CD14-positive monocyte (primary cell): ENCODE measurements at regions not wholly inside any gene's neighbourhood (a gene's known extent, or its start where the extent isn't known, plus 50 kb on each side); places are given as distances from the start of the nearest gene placed in this dataset.

Source experiments
- DNase-seq, 3 donors: peaks; one replicate each; pipeline ENCODE4 v3.0.0-alpha.2; 2011 to 2022
- H2AFZ ChIP-seq: 2 replicates; pipeline ENCODE4 v1.6.0; 2012; ENCODE audit warnings: mild to moderate bottlenecking, low read depth, low read length, inconsistent platforms; ENCODE audit not compliant: insufficient read depth, poor library complexity, severe bottlenecking
- H3K27ac ChIP-seq, 2 donors: 1 replicate in 1 of 2; 2 replicates in 1 of 2; pipeline ENCODE4 v1.5.1; 2012 to 2013; ENCODE audit warnings: low read length in 2 of 2, control low read depth in 1 of 2, inconsistent platforms in 1 of 2, low read depth in 1 of 2, mild to moderate bottlenecking in 1 of 2
- H3K27me3 ChIP-seq, 2 donors: one replicate each; pipeline versions ENCODE4 v1.6.0 to v1.6.1; 2011 to 2013; ENCODE audit warnings: low read length in 2 of 2; ENCODE audit not compliant: control insufficient read depth in 2 of 2, insufficient read depth in 2 of 2
- H3K36me3 ChIP-seq, 2 donors: replicated peaks in 1 of 2; 1 replicate in 1 of 2; 2 replicates in 1 of 2; pipeline versions ENCODE4 v1.5.1 to v1.6.1; 2012 to 2013; ENCODE audit warnings: low read length in 2 of 2, control low read depth in 1 of 2, inconsistent platforms in 1 of 2, mild to moderate bottlenecking in 1 of 2; ENCODE audit not compliant: insufficient read depth in 2 of 2, control insufficient read depth in 1 of 2
- H3K4me1 ChIP-seq, 2 donors: 1 replicate in 1 of 2; 2 replicates in 1 of 2; pipeline versions ENCODE4 v1.5.1 to v1.6.1; 2012 to 2013; ENCODE audit warnings: low read length in 2 of 2, control low read depth in 1 of 2, inconsistent platforms in 1 of 2, mild to moderate bottlenecking in 1 of 2, moderate library complexity in 1 of 2; ENCODE audit not compliant: insufficient read depth in 2 of 2, control insufficient read depth in 1 of 2
- H3K4me2 ChIP-seq: replicated peaks from 2 replicates; pipeline ENCODE3; 2012; ENCODE audit warnings: low read length, moderate library complexity, mild to moderate bottlenecking; ENCODE audit not compliant: poor library complexity, severe bottlenecking; ENCODE audit errors: extremely low read depth
- H3K4me3 ChIP-seq, 3 experiments: fragments of 200-600 bp in 1 of 3; sonication (generic) in 1 of 3; replicated peaks in 1 of 3; 1 replicate in 2 of 3; 2 replicates in 1 of 3; pipeline ENCODE4 v1.5.1; 2011 to 2013; ENCODE audit warnings: low read length in 3 of 3, mild to moderate bottlenecking in 3 of 3, control low read depth in 2 of 3, low read depth in 2 of 3, inconsistent platforms in 1 of 3, moderate library complexity in 1 of 3
- H3K79me2 ChIP-seq: 2 replicates; pipeline ENCODE4 v1.6.0; 2012; ENCODE audit warnings: mild to moderate bottlenecking, control low read depth, inconsistent platforms, low read length, moderate library complexity; ENCODE audit not compliant: insufficient read depth
- H3K9ac ChIP-seq: 2 replicates; pipeline ENCODE4 v1.6.0; 2017; ENCODE audit warnings: low read length, mild to moderate bottlenecking; ENCODE audit not compliant: insufficient read depth, poor library complexity, severe bottlenecking
- H3K9me3 ChIP-seq, 2 donors: replicated peaks in 1 of 2; 1 replicate in 1 of 2; 2 replicates in 1 of 2; pipeline versions ENCODE4 v1.5.1 to v1.6.1; 2012 to 2013; ENCODE audit warnings: low read length in 2 of 2, control low read depth in 1 of 2; ENCODE audit not compliant: control insufficient read depth in 1 of 2, insufficient read depth in 1 of 2
- H4K20me1 ChIP-seq: 2 replicates; pipeline ENCODE4 v1.6.0; 2012; ENCODE audit warnings: mild to moderate bottlenecking, low read length, control low read depth, moderate library complexity; ENCODE audit not compliant: insufficient read depth
- H3K27ac Mint-ChIP-seq, 7 donors: one replicate each; pipeline ENCODE4 v1.8.0; 2020; ENCODE audit warnings: mild to moderate bottlenecking in 7 of 7, mixed read lengths in 7 of 7, moderate library complexity in 6 of 7, inconsistent platforms in 2 of 7
- H3K27me3 Mint-ChIP-seq, 3 donors: one replicate each; pipeline ENCODE4 v1.8.0; 2021 to 2022; ENCODE audit warnings: low read depth in 3 of 3, mild to moderate bottlenecking in 3 of 3, mixed read lengths in 3 of 3, moderate library complexity in 3 of 3, inconsistent platforms in 1 of 3
- H3K36me3 Mint-ChIP-seq, 2 donors: one replicate each; pipeline ENCODE4 v1.8.0; 2020; ENCODE audit warnings: mixed read lengths in 2 of 2, inconsistent platforms in 1 of 2, mild to moderate bottlenecking in 1 of 2
- H3K4me1 Mint-ChIP-seq: one replicate; pipeline ENCODE4 v1.8.0; 2020; ENCODE audit warnings: mild to moderate bottlenecking, mixed read lengths
- H3K4me3 Mint-ChIP-seq, 2 donors: one replicate each; pipeline ENCODE4 v1.8.0; 2020; ENCODE audit warnings: mild to moderate bottlenecking in 2 of 2, mixed read lengths in 2 of 2, moderate library complexity in 1 of 2
- H3K9me3 Mint-ChIP-seq, 7 donors: one replicate each; pipeline ENCODE4 v1.8.0; 2020 to 2022; ENCODE audit warnings: mixed read lengths in 7 of 7, mild to moderate bottlenecking in 6 of 7, moderate library complexity in 6 of 7, inconsistent platforms in 2 of 7
- WGBS: methylation state at CpG from one replicate; pipeline ENCODE4 v1.1.5; 2013; ENCODE audit warnings: missing lambda C conversion rate; ENCODE audit not compliant: insufficient coverage; 5-methylcytosine and 5-hydroxymethylcytosine counted together
- intact Hi-C, 2 donors: fragments of 100-400 bp; cut with micrococcal nuclease; formaldehyde crosslinking; loops; one replicate each; pipeline versions ENCODE4 v1.15.0 to v1.15.1; 2023
- TF ChIP-seq, protein P1 (sequence below): fragments of 200-600 bp; IDR thresholded peaks from one replicate; pipeline ENCODE4 v1.8.0; 2022; ENCODE audit warnings: antibody characterized with exemption, mild to moderate bottlenecking

DNA sequence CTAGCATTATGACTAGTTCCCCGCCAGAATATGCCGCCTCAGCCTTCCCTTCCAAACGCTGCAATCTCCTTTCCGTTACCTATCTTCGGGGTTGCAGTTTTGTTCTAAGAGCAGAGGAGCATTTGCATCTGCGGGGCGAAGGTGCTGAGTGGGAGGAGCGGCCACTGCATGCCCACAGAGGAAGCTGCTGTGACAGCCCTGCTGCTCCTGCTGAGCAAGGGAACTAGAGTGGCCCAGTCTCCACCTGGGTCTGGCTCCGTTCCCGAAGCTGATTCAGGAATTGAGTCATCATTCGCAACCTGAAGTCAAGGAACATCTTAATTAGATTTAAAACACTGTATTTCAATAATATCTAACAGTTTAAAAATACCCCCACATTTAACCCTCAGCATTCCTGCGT, 98.2 kb upstream of the TJP1 start:
- intact Hi-C loops: no loop called here
- peaks cover 2 to 5% of the 10 kb centered on the region in 2 donors for H3K27me3 ChIP-seq
- no peak overlapping the region for H3K4me3 ChIP-seq
- no peaks in the 10 kb centered on the region for H3K4me1 Mint-ChIP-seq
- no peaks in the 10 kb centered on the region for H3K9me3 Mint-ChIP-seq
- no peak overlapping the region for H3K4me3 Mint-ChIP-seq
- H2AFZ ChIP-seq: no peak overlapping the region
- H3K27ac Mint-ChIP-seq: no peak overlapping the region
- H3K4me2 ChIP-seq: no peak overlapping the region
- no peaks in the 10 kb centered on the region for H3K36me3 ChIP-seq
- peaks cover 3 to 30% (median 20%) of the 10 kb centered on the region in 3 donors for H3K27me3 Mint-ChIP-seq
- no peaks in the 10 kb centered on the region for H3K9me3 ChIP-seq
- H4K20me1 ChIP-seq: no peaks in the 10 kb centered on the region
- no peak overlapping the region for H3K27ac ChIP-seq
- H3K9ac ChIP-seq: no peak overlapping the region
- TF ChIP-seq, protein P1, sequence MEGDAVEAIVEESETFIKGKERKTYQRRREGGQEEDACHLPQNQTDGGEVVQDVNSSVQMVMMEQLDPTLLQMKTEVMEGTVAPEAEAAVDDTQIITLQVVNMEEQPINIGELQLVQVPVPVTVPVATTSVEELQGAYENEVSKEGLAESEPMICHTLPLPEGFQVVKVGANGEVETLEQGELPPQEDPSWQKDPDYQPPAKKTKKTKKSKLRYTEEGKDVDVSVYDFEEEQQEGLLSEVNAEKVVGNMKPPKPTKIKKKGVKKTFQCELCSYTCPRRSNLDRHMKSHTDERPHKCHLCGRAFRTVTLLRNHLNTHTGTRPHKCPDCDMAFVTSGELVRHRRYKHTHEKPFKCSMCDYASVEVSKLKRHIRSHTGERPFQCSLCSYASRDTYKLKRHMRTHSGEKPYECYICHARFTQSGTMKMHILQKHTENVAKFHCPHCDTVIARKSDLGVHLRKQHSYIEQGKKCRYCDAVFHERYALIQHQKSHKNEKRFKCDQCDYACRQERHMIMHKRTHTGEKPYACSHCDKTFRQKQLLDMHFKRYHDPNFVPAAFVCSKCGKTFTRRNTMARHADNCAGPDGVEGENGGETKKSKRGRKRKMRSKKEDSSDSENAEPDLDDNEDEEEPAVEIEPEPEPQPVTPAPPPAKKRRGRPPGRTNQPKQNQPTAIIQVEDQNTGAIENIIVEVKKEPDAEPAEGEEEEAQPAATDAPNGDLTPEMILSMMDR: no peak
- H3K36me3 Mint-ChIP-seq: no peaks in the 10 kb centered on the region
- no peaks in the 10 kb centered on the region for H3K4me1 ChIP-seq
- no peaks in the 10 kb centered on the region for H3K79me2 ChIP-seq
- WGBS: 11% methylated on average over 3 of the region's 12 CpGs
- DNase-seq: no peak

DNA sequence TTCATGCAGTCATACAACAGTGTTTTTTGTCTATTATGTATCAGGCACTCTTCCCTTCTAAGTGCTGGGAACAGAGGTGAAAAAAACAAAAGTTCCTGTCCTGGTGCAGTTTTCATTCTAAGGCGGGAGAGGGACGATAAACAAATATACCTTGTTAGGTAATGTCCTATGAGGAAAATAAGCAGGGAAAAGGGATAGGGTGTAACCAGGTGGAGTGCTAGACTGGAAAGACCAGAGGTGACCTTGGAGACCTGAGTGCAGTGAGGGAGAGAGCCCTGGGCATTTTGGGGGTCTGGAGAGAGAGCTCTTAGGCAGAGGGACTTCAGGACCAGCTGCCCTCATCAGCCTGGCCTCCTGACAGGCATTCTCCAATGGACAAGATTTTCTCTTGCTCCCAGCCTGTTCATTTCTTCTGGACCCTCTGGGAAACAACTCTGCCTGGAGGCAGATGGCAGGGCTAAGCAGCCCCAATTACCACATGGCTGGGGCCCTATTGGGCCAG, 97.2 kb upstream of the TJP1 start:
- Histone ChIP-seq H3K4me3 (no peak overlapping the region), H3K4me2 (no peak overlapping the region), H3K9me3 (no peaks in the 10 kb centered on the region), H2AFZ (no peak overlapping the region), H3K9ac (no peak overlapping the region), H4K20me1 (no peaks in the 10 kb centered on the region), H3K27me3 (peaks cover 2 to 3% of the 10 kb centered on the region in 2 donors), H3K27ac (no peak overlapping the region), H3K36me3 (no peaks in the 10 kb centered on the region), H3K79me2 (no peaks in the 10 kb centered on the region), H3K4me1 (no peaks in the 10 kb centered on the region)
- 100% methylated on average over 2 of the region's 2 CpGs for WGBS
- DNase-seq: no peak
- no peaks in the 10 kb centered on the region for H3K36me3 Mint-ChIP-seq
- intact Hi-C loops: no loop called here
- TF ChIP-seq, protein P1: no peak
- H3K27ac Mint-ChIP-seq: no peak overlapping the region
- H3K4me3 Mint-ChIP-seq: no peak overlapping the region
- H3K4me1 Mint-ChIP-seq: no peaks in the 10 kb centered on the region
- peaks cover 3 to 30% (median 21%) of the 10 kb centered on the region in 3 donors for H3K27me3 Mint-ChIP-seq
- no peaks in the 10 kb centered on the region for H3K9me3 Mint-ChIP-seq
